Colon (tissue), 2 donors: ENCODE measurements at regions not wholly inside any gene's neighbourhood (a gene's known extent, or its start where the extent isn't known, plus 50 kb on each side); places are given as distances from the start of the nearest gene placed in this dataset.
"Not testable (repeated sequence)": the region's sequence is repeated elsewhere in the genome, so short reads cannot be mapped to it uniquely, and the experiment has no call there.

Experiments
- FAIRE-seq: peaks from 2 replicates; lab custom pipeline; 2012; peaks lifted over from hg19 to GRCh38; lab: Jason Lieb, UNC
- donor health status: control.
- donor health status: control.

GRCh38 chr3:655824-656223, 437.0 kb upstream of the CNTN6 start:
- no peak for FAIRE-seq

GRCh38 chr3:661356-661755, 431.5 kb upstream of the CNTN6 start:
- FAIRE-seq = no peak

GRCh38 chr3:674116-674515, 418.7 kb upstream of the CNTN6 start:
- FAIRE-seq = no peak

- no peak for FAIRE-seq
Observed at GRCh38 chr3:675846-676245, 417.0 kb upstream of the CNTN6 start.

GRCh38 chr3:683770-684169, 409.1 kb upstream of the CNTN6 start:
- no peak for FAIRE-seq

GRCh38 chr3:690770-691169, 402.1 kb upstream of the CNTN6 start:
- FAIRE-seq = no peak

GRCh38 chr3:700514-700913, 392.3 kb upstream of the CNTN6 start:
- no peak for FAIRE-seq

GRCh38 chr3:707041-707440, 385.8 kb upstream of the CNTN6 start:
- FAIRE-seq = no peak

GRCh38 chr3:713006-713621, 379.7 kb upstream of the CNTN6 start:
- no peak for FAIRE-seq

GRCh38 chr3:713947-714620, 378.7 kb upstream of the CNTN6 start:
- FAIRE-seq = no peak

GRCh38 chr3:721086-721485, 371.7 kb upstream of the CNTN6 start:
- no peak for FAIRE-seq

- no peak for FAIRE-seq
Observed at GRCh38 chr3:732326-732928, 360.4 kb upstream of the CNTN6 start.

GRCh38 chr3:733313-733712, 359.5 kb upstream of the CNTN6 start:
- FAIRE-seq = no peak

GRCh38 chr3:757711-758110, 335.1 kb upstream of the CNTN6 start:
- FAIRE-seq = no peak

- no peak for FAIRE-seq
Observed at GRCh38 chr3:759106-759505, 333.7 kb upstream of the CNTN6 start.

GRCh38 chr3:773433-773832, 319.4 kb upstream of the CNTN6 start:
- FAIRE-seq = not testable (repeated sequence)

- FAIRE-seq = no peak
Observed at GRCh38 chr3:775178-775880, 317.5 kb upstream of the CNTN6 start.

- no peak for FAIRE-seq
Observed at GRCh38 chr3:780505-780904, 312.3 kb upstream of the CNTN6 start.

- no peak for FAIRE-seq
Observed at GRCh38 chr3:791442-791841, 301.4 kb upstream of the CNTN6 start.

GRCh38 chr3:792630-793029, 300.2 kb upstream of the CNTN6 start:
- no peak for FAIRE-seq

- FAIRE-seq = no peak
Observed at GRCh38 chr3:804211-804610, 288.6 kb upstream of the CNTN6 start.

- FAIRE-seq = no peak
Observed at GRCh38 chr3:805326-805725, 287.5 kb upstream of the CNTN6 start.

GRCh38 chr3:806006-806405, 286.8 kb upstream of the CNTN6 start:
- no peak for FAIRE-seq
